Peyer's patch (tissue), 4 donors: ENCODE measurements at regions not wholly inside any gene's neighbourhood (a gene's known extent, or its start where the extent isn't known, plus 50 kb on each side); places are given as distances from the start of the nearest gene placed in this dataset.

ENCODE experiments used
- CTCF ChIP-seq, 6 experiments: fragments of 450-650 bp in 4 of 6; fragments of 200-600 bp in 2 of 6; sonication (generic) in 1 of 6; IDR thresholded peaks; one replicate each; pipeline ENCODE4 v1.5.1; 2017 to 2019; ENCODE audit warnings: antibody characterized with exemption in 6 of 6, mild to moderate bottlenecking in 3 of 6, moderate library complexity in 1 of 6
- POLR2A ChIP-seq, 2 donors: fragments of 450-650 bp; IDR thresholded peaks; one replicate each; pipeline ENCODE4 v1.5.1; 2017; ENCODE audit warnings: antibody characterized with exemption in 2 of 2, mild to moderate bottlenecking in 2 of 2, moderate library complexity in 2 of 2

- TF ChIP-seq CTCF (IDR thresholded peaks at IDR 0.05), result no peak
- no peak for TF ChIP-seq POLR2A (IDR thresholded peaks at IDR 0.05)
These were observed 310.2 kb downstream of the SLITRK5 start for GRCh38 chr13:87981416-87981815.
